Stimulated activated CD8-positive, alpha-beta memory T cell treated with anti-CD3 and anti-CD28 coated beads, Interleukin-12 subunit alpha, Interleukin-12 subunit beta, amount 100 ng/mL, for 1 hour (primary cell): ENCODE measurements at regions not wholly inside any gene's neighbourhood (a gene's known extent, or its start where the extent isn't known, plus 50 kb on each side); places are given as distances from the start of the nearest gene placed in this dataset.

Source experiments
- DNase-seq: peaks from one replicate; pipeline ENCODE4 v3.0.0-alpha.2; 2020; ENCODE audit warnings: low read depth

DNA sequence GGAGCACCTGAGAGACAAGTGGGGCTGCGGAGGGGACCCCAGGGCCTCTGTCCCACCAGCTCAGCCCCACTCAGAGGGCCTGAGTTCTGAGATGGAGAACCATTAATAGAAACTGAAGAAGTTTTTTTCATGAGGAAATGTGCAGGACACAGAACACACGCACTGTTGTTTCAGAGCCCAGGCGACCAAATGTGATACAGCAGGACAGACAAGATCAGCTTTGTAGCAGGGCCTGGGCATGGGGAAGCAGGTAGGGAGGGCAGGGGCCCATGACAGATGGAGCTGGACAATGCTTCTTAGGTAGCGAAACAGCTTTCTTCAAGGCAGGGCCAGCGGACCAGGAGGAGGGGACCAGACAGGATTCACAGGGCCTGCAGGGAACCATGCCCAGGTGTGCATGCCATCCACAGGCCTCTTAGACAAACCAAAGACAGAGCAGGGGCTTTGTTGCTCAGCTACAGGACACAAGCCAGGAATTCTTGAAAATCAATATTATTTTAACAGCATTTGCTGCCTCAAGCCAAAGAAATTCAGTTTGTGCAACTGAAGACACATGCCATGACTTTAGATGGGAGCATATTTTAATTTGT is 252.8 kb upstream of the GYPC start:
- DNase-seq, result no peak

DNA sequence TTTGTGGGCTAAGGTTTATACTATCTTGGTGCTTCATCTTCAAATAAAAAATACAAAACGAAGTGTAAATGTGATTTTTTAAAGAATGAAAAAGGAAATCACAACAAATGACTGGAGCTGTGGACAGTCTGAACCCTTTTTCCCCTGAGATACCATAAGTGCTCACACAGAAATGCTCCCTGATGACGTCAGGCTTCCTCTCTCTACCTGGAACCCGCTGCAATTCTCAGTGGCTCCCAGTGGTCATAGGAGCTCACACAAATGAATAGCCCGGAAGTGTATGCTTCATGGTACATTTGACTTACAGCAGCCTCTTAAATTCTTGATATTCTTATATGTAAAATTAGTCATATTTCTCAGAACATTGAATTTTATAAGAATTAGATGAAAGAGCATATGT is 249.7 kb upstream of the GYPC start:
- no peak for DNase-seq

DNA sequence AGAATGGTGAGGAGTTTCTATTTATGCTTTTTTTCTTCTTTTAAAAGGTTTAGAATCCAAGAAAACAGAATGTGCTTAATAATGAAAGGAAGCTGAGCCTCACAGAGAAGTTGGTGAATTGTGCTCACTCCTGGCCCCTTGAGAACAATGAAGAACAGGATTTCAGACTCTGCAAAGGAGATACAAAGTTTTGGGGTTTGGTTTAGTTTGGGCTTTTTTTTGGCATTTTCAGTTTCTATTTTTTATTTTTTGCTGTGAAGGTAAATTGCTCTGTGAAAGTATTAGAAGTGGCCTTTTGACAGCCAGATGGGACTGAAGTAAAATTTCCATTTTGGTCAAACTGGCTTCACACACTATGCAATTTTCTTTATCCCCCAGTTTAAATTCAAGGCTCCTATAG is 247.3 kb upstream of the GYPC start:
- no peak for DNase-seq

DNA sequence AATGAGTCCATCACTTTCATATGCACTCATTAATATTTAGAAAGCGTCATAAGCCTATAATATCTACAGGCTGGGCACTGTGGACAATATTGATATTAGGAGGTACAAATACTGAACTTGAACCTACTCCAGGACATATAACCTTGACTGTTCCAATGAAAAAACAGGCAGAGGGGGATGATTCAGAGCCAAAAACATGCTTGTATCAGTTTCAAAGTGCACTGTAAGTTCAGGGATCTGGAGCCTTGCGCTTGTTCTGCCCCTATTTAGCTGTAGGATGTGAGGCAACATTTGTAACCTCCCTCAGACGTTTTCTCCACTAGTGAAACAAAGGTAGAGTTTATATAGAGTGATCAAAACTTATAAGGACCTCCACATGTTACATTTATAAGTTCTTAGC is 246.1 kb upstream of the GYPC start:
- DNase-seq, result no peak

DNA sequence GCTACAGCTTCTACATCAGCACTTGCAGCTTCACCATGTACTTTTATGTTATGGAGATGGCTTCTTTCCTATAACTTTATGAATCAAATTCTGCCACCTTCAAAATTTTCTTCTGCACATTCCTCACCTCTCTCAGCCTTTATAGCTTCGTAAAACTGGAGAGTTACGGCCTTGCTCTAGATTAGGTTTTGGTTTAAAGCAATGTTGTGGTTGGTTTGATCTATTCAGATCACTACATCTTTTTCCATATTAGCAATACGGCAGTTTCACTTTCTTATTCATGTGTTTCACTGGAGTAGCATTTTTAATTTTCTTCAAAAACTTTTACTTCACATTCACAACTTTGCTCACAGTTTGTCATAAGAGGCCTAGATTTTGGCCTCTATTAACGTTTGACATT is 242.9 kb upstream of the GYPC start:
- no peak for DNase-seq

DNA sequence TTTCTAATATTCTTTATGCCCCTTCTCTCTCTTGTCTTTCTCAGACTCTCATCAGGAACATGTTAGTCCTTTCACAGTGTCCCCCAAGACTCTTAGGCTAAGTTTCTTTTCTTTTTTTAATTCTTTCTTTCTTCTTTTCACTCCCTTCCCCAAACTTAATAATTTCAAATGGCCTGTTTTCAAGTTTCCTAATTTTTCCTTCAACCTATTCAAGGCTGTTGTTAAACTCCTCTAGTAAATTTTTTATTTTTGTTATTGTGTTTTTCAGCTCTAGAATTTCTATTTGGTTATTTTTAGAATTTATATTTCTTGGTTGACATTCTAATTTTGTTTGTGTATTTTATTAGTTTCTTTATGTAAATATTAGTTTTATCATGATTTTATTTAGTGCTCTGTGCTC is 236.6 kb upstream of the GYPC start:
- no peak for DNase-seq

DNA sequence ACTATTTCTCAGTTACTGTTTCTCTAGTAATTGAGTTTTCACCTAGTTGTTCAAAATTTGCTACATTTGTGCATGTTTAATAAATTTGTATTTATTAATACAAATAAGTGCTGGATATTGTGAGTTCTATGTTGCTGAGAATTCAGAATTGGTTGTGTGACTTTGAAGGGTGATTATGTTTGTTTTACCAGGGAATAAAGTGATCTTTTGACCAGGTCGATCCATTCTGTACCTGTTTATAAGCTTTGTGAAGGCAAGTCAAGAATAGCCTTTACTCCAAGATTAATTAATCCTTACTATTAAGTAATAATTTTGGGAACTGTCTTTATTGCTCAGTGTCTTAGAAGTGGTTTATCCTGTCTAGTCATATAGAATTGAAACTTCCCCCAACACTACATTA is 230.0 kb upstream of the GYPC start:
- no peak for DNase-seq

DNA sequence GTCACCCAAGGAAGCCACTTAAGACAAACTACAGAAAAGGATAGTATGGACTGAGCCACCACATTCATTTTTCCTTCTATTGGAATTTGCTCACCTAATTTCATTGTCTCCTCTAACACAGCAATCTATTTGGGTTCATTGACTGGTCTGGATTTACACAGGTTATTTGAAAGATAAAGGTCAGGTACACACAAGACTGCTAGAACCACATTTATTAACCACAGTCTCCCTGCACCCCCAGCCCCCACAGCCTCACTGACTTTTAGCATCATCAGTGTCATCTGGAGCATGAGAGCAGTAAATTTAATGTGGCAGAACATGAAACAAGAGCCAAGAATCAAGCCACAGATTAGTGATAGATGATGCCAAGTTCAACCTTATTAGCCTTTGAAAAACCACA is 226.9 kb upstream of the GYPC start:
- no peak for DNase-seq

DNA sequence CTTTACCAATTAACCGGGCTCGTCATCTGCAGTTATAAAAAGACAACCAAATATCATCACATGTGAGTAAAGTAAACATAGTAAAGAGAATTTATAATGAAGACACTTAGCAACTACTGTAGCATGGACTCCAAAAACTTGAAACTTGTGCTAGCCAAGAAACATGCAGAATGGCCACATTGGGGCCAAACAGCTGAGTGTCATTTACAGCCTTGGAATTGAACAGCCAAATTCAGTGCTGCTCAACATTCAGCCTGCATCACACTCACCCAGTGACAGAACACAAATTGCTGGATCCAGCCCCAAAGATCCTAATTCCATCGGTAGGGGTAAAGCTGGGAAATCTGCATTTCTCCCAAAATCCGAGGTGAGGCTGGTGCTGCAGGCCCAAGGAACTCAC is 224.8 kb upstream of the GYPC start:
- DNase-seq, result no peak

DNA sequence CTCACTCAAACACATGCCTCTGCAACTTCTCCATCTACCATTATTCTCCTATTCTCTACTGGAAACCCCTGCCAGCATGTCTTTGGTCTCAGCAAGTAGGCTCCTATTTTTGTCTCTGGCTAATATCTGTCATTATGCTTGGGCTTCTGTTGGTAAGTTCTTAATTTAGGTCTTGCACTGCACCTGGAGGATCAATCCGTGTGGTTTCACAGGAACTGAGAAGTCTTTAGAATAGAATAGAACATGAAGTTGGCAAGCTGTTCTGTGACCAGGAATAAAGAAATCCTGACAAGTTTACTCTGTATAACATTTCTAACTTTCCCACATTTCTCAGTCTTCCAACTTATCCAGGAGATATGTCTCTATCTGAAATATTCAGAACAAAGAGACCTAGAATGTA is 219.5 kb upstream of the GYPC start:
- no peak for DNase-seq

DNA sequence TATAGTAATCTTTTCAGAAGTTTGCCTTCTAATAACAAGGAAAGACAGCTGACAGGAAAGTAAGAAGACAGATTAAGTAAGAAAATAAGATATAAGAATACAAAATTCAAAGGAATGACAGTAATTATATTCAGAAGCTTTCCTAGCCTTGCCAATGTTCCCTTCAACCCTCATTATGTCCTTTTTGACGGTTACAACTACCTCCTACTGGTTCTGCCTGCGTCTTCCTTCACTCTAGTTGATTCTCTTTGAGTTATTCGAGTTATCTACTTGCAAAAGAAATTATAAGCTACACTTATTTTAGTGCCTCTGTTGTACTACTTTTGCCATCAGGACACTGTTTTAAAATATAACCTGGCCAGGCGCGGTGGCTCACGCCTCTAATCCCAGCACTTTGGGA is 218.9 kb upstream of the GYPC start:
- no peak for DNase-seq

DNA sequence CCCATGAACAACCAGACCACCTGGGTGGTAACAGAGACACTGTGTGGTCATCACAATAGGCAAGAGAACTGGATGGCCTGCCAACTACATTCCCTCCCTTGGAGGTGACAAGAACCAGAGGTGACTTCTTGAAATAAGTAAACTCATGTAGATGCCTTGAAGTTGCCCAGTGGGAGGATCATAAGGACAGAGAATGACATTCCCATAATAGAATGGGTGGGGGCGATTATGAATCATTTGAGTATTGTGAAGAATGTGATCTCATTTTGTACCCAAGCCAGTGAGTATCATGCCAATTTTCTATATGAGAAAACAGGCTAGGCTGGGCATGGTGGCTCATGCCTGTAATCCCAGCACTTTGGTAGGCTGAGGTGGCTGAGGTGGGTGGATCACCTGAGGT is 211.4 kb upstream of the GYPC start:
- DNase-seq, result no peak

DNA sequence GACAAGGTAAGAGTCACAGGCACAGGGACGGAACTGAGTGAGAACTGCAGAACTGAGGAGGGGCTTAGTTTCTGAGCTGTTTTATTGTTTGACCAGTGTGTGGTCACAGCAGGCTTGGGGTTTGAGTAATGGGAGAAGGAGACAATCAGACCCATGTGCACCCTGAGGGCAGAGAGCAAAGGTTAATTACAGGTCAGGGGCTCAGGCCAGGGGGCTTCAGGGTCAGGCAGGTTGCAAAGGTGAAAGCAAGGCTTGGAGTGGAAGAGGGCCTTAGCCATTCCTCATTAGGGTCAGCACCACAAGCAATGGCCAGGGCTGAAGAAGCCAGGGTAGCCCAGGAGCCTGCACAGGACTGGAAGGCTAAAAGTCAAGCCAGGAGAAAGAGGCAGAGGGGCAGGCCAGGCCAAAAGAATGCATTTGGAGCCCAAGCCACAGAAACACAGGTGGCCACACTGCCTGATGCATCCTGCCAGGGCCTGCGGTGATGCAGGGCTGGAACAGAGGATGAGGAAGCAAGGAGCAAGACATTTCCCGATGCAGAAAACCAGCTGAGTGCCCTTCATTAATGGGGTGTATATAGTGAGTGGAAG is 209.8 kb upstream of the GYPC start:
- no peak for DNase-seq

DNA sequence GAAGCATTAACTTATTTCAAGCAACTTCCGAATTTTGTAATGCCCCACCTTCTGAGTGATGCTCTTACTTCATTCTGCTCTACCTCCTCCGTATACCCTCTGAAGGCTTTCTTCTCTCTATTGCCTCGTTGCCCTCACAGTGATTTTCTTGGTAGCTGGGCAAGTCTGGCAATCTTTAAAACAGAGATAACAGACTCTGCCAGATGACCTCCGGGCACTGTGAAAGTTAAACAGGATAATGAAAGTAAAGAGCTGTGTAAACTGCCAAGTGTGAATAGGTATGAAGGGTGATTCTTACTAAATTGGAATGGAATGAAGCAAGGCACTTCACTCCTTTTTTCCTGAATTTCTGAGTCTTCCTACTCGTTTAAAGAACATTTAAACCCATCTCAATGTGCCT is 207.3 kb upstream of the GYPC start:
- DNase-seq, result no peak

DNA sequence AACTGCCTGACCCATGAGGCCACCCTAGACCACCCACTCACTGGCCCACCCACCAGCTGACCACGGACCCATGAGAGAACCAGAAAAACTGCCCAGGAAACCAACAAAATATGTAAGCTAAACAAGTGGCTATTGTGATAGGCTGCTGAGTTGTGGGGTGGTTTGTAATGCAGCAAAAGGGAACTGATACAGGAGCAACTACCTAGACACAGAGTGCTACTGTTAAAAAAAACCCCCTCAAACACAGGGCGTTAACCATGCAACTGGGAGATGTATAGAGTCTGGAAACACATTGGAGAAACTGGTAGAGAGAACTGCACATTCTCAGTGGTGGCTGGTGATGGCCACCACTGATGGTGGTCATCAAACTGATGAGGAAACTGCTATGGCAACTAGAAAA is 206.3 kb upstream of the GYPC start:
- no peak for DNase-seq

DNA sequence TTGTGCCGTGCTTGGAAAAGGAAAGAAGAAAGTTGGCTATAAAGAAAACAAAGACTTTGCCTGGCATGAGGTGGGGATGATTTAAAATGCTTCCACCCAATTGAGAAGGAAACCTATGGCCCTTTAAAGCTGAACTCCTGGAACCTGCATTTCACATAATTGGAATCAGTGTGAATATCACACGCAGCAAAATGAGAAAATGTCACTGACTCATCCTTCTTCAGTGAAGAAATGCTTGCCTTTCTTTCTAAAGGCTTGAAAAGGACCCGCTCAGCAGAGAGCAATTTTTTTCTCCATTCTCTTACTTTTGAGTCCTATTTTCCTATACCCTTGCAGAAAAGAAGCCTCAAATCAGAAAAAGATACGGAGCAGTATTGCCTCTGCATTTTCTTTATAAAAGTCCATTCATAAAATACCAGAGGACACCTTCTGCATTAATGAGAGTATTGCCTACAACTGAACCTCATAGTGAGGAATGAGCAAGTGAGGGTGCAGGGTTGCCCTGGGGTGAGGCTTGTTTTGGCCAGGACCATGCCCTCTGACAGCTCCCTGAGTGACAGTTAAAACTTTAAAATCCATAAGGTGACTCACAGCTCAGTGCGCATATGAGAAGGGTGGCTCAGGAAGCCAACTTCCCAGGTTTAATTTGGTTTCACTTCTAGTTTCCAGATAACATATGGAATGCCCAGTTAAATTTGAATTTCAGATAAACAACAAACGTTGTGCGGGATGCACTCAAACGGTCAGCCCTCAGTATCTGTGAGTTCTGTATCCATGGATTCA is 191.9 kb upstream of the GYPC start:
- no peak for DNase-seq

DNA sequence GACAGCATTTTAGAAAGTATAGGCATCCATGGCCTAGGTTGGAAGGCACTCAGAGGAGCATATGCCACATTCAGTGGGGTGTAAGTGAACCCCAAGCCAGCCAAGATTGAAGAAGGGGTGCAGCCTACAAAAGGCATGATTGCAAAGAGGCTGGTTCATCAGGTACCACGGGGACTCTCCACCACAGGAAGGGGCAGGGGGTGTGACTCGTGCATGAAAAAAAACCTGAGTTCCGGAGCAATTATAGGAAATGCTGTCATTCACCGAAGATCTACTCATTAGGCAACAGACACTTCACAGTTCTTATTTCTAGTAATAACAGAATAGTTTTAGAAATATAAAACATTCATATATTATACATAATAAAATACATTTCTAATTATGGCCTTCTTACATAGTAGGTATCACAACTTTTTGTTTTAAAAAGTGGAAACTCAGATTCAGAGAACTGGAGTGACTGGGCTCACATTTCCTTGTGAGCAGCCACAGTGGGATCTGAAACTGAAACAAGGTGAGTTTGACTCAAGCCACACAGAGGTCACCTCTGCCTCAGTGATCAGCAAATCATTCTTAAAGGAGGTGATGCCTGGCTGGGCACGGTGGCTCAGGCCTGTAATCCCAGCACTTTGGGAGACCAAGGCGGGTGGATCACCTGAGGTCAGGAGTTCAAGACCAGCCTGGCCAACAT is 188.4 kb upstream of the GYPC start:
- DNase-seq, result no peak

DNA sequence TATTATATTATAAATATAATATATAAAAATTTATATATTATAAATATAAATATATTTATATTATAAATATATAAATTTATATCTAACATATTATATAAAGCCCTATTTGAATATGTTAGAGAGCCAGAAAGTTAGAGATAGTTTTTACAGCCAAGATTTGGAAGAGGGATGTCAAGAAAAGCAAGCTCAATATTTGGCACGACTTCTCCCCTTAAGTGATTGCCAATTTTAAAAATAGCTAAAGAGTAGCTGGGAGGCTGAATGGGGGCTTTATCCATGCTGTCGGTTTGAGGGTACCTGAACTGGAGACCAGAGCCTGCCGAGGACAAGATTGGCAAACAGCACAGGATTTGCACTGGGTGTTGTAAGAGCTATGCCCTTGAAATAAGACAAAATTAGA is 180.9 kb upstream of the GYPC start:
- no peak for DNase-seq

DNA sequence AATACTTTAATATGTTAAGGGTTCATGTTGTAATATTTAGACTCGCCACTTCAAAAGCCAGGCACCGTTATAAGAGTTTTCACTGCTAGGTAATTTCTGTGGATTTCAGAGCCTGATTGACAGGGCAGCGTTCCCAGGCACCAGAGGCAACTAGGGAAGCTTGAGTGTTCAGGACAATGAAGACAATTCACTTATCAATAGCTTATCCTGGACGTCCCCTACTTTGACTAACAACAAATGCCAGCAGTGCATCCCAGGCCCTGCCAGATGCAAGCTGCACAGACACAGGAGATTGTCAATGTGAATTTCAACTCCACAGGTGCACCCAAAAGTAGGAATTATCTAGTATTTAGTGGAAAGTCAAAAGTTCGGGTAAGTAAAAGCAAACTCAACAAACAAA is 179.3 kb upstream of the GYPC start:
- DNase-seq, result no peak

DNA sequence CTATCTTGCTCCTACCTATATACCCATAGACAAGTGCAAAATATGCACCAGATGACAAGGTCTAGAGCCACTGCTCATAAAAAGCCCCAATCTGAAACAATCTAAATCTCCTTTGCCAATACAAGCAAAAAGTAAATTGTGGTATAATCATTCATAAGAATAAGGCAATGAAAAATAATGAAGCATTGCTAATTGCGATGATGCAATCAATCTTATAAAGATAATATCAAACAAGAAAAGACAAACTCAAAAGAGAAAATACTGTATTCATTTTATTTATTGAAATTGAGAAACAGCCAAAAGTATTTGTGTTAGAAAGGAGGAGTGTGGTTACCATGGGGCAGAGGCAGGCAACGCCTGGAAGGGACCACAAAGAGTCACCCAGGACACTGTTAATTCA is 175.9 kb upstream of the GYPC start:
- DNase-seq, result no peak

DNA sequence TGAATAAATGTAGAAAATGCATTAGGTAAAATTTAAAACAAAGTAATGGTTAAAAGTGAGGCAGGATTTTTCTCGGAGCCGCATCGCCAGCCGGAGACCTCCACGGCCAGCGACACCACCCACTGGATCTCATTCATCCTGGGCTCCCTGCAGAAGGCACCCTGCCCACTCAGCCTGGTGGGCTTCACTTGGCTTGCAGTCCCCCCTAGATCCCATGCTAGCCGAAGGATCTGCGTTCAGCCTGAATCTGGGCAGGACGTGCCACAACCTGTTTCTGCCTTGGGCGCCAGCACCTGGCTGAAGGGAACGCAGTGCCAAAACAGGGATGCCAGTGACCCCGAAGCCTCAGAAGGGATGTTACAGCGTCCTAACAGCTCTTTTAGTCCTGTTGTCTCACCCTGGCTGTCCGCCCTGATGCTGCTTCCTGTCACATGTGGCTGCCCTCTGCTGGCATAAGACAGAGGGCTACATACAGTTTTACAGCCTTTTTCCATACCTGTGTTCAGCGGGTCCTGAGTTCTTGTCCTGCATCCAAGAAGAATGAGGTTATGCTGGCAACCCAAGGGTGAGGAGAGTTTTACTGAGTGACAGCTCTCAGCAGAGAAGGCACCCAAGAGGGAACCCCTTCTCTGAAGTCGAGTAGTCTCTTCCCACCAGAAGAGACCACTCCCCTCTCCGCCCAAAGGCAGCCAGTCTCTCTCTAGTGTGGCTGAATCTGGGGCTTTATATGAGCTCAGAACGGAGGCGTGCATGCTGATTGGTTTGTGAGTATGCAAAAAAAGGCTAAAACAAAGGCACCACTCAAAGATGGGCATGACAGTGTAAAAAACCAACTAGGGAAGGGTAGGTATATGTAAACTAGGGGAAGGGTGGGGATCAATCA is 173.1 kb upstream of the GYPC start:
- DNase-seq, result no peak

DNA sequence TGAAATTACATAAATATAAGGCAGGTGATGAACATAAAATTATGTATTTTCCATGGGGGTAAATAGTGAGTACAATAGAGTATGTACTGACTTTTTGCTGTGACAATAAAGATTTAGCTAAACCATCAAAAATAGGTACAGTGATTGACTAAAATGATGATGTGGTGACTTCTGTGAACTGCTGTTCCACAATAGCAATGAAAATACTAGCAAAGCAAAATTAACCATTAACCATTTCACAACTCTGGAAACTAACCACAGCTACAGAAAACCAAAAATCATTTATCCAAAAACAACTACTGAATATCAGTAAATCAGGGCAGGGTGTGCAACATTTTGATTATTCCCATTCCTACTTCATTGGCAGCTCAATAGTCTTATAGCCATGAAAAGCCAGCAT is 161.4 kb upstream of the GYPC start:
- no peak for DNase-seq
